HG03432 (cell line): ENCODE measurements at regions not wholly inside any gene's neighbourhood (a gene's known extent, or its start where the extent isn't known, plus 50 kb on each side); places are given as distances from the start of the nearest gene placed in this dataset.
"Not testable (repeated sequence)": the region's sequence is repeated elsewhere in the genome, so short reads cannot be mapped to it uniquely, and the experiment has no call there.

Experiments
- ATAC-seq: cut with Tn5 transposase; IDR thresholded peaks from one replicate; pipeline ENCODE4 v1.9.1; 2021; ENCODE audit warnings: mild to moderate bottlenecking, moderate library complexity; ENCODE audit not compliant: unreplicated experiment

- ATAC-seq = no peak
Observed at GRCh38 chr14:57150449-57150848, 118.3 kb downstream of the EXOC5 start.

- no peak for ATAC-seq
Observed at GRCh38 chr14:57139173-57139572, 129.5 kb downstream of the EXOC5 start.

DNA sequence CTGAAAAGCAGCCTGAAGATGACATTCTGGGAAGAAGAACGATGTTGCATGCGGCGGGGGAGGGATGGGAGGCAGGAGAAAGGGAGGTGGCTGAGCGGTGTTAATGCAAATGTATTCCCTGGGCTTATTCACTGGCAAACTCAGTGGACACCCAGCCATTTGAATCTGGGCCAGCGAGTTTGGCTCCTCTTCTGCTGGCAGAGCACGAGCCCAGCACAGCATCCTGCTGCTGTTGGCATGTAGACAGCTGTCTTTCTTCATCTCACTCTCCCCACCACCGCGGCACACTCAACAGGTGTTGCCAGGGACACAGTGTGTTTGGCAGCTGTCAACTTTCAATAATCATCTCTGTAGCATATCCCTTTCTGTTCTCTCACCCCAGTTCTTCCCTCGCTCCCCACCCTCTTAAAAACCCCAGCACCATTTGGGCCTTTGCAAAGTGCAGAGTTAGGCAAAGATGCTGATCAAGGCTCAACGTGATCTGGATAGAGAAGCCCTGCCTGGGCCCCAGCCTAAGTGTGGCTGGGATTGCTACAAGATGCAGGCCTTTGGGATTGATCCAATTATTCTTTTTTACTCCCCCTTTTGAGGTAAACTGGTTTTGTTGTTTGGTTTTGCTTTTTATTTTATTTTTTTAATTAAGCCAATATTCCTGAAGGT, 131.9 kb downstream of the EXOC5 start:
- no peak for ATAC-seq

- ATAC-seq = not testable (repeated sequence)
Observed at GRCh38 chr14:57127809-57128208, 140.9 kb downstream of the EXOC5 start.

GRCh38 chr14:57122129-57122528, 146.6 kb downstream of the EXOC5 start:
- no peak for ATAC-seq

DNA sequence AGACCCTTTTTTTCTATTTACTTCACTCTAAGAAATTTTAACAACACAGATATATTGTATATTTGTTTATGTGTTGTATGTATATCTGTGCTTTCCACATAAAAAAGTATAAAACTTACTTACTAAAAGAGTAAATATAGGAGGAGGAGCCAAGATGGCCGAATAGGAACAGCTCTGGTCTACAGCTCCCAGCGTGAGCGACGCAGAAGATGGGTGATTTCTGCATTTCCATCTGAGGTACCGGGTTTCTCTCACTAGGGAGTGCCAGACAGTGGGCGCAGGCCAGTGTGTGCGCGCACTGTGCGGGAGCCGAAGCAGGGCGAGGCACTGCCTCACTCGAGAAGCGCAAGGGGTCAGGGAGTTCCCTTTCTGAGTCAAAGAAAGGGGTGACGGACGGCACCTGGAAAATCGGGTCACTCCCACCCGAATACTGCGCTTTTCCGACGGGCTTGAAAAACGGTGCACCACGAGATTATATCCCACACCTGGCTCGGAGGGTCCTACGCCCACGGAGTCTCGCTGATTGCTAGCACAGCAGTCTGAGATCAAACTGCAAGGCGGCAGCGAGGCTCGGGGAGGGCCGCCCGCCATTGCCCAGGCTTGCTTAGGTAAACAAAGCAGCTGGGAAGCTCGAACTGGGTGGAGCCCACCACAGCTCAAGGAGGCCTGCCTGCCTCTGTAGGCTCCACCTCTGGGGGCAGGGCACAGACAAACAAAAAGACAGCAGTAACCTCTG, 156.5 kb downstream of the EXOC5 start:
- not testable (repeated sequence) for ATAC-seq

- ATAC-seq = not testable (repeated sequence)
Observed at GRCh38 chr14:57110411-57110810, 158.3 kb downstream of the EXOC5 start.

GRCh38 chr14:57091030-57091608, 177.6 kb downstream of the EXOC5 start:
- no peak for ATAC-seq

DNA sequence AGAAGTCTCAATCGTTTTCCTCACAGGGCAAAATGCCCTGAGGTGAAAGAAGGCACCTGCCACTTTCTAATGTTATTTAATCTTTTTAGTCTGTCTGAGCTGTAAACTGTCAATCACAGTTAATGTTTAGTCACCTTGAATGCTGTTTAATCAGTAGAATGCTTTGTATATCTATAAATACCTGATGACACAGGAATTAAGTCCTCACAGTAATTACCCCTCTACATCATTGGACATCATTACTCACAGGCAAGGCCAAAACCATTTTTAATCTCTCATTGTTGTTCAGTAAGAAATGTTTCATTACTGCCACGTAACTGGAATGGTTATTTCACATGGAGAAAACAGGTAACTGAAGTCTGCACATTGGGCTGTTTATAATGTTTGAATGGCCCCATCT, 178.8 kb downstream of the EXOC5 start:
- no peak for ATAC-seq

GRCh38 chr14:57087841-57088240, 180.9 kb downstream of the EXOC5 start:
- ATAC-seq = no peak

- ATAC-seq = no peak
Observed at GRCh38 chr14:57086271-57087162, 182.2 kb downstream of the EXOC5 start.

DNA sequence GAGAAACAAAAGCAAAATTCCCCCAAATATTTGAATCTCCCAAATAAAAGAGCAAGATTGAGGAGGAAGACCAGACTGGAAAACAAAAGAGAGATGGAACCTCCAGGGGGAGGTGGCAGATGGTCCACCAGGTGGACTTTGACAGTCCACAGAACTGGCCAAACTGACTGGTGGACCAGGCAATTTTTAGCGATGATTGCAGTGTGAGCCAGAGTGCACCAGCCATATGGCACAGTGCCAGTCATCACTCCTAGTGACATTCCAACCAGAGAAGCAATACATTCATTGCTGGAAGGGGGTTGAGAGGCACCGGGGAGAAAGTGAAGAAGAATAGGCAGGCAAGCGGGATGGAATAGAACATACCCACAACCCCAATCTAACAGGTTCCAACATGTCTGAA, 182.9 kb downstream of the EXOC5 start:
- no peak for ATAC-seq

- no peak for ATAC-seq
Observed at GRCh38 chr14:57085043-57085442, 183.7 kb downstream of the EXOC5 start.

- ATAC-seq = no peak
Observed at GRCh38 chr14:57080691-57081090, 188.0 kb downstream of the EXOC5 start.

GRCh38 chr14:57078054-57078453, 190.7 kb downstream of the EXOC5 start:
- no peak for ATAC-seq

GRCh38 chr14:57073986-57074385, 194.7 kb downstream of the EXOC5 start:
- ATAC-seq = no peak

- ATAC-seq = no peak
Observed at GRCh38 chr14:57071639-57072038, 197.1 kb downstream of the EXOC5 start.

DNA sequence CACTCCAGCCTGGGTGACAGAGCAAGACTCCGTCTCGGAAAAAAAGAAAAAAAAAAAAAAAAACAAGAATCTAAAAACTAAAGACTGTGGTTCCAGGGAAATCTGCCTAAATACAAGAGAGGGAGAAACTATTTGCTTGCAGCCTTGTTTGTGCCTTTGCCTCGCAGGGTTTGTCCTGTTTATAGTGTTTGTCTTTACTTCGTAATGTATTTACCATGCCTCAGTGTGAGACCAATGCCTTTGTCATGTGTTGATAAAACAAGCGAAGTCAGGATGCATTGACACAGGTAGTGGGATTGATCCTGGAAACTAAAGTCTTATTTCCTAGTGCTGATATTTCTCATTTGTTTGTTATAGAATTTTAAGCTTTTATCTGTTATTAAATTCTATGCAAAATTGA, 199.0 kb downstream of the EXOC5 start:
- no peak for ATAC-seq

GRCh38 chr14:57068511-57068910, 200.2 kb downstream of the EXOC5 start:
- ATAC-seq = no peak

GRCh38 chr14:57066887-57067513, 201.7 kb downstream of the EXOC5 start:
- ATAC-seq = peak; percentile 79

- ATAC-seq = no peak
Observed at GRCh38 chr14:57066463-57066862, 202.2 kb downstream of the EXOC5 start.
